ENCODE measurements at regions not wholly inside any gene's neighbourhood (a gene's known extent, or its start where the extent isn't known, plus 50 kb on each side); places are given as distances from the start of the nearest gene placed in this dataset.

- no peak for DNase-seq
Observed at GRCh38 chr6:82015043-82015442, 232.5 kb downstream of the IBTK start.

GRCh38 chr6:82013561-82014530, 233.7 kb downstream of the IBTK start:
- no peak for DNase-seq

GRCh38 chr6:82006027-82006738, 241.4 kb downstream of the IBTK start:
- DNase-seq: no peak

GRCh38 chr6:82000551-82000950, 247.0 kb downstream of the IBTK start:
- DNase-seq: no peak

GRCh38 chr6:81999826-82000225, 247.3 kb upstream of the TENT5A start:
- no peak for DNase-seq

- no peak for DNase-seq
Observed at GRCh38 chr6:81999270-81999669, 246.8 kb upstream of the TENT5A start.

GRCh38 chr6:81998432-81998831, 246.0 kb upstream of the TENT5A start:
- no peak for DNase-seq

GRCh38 chr6:81997090-81997926, 244.8 kb upstream of the TENT5A start:
- no peak for DNase-seq

- DNase-seq: no peak
Observed at GRCh38 chr6:81996414-81996813, 243.9 kb upstream of the TENT5A start.

- no peak for DNase-seq
Observed at GRCh38 chr6:81995548-81996289, 243.2 kb upstream of the TENT5A start.

GRCh38 chr6:81988871-81989270, 236.4 kb upstream of the TENT5A start:
- no peak for DNase-seq

GRCh38 chr6:81988446-81988845, 236.0 kb upstream of the TENT5A start:
- DNase-seq: no peak

- no peak for DNase-seq
Observed at GRCh38 chr6:81987293-81987692, 234.8 kb upstream of the TENT5A start.

GRCh38 chr6:81985191-81985590, 232.7 kb upstream of the TENT5A start:
- DNase-seq: no peak

GRCh38 chr6:81984599-81984998, 232.1 kb upstream of the TENT5A start:
- DNase-seq: no peak

GRCh38 chr6:81981812-81982211, 229.3 kb upstream of the TENT5A start:
- no peak for DNase-seq

GRCh38 chr6:81979767-81980166, 227.3 kb upstream of the TENT5A start:
- no peak for DNase-seq

GRCh38 chr6:81979329-81979728, 226.8 kb upstream of the TENT5A start:
- DNase-seq: no peak

GRCh38 chr6:81978230-81978629, 225.7 kb upstream of the TENT5A start:
- DNase-seq: no peak

- no peak for DNase-seq
Observed at GRCh38 chr6:81977486-81977885, 225.0 kb upstream of the TENT5A start.

- no peak for DNase-seq
Observed at GRCh38 chr6:81969814-81970213, 217.3 kb upstream of the TENT5A start.

Measured in renal pelvis (tissue), 1 donor.